Stimulated activated CD8-positive, alpha-beta memory T cell treated with anti-CD3 and anti-CD28 coated beads, Interleukin-7, amount 100 ng/mL, for 1 hour (primary cell): ENCODE measurements at regions not wholly inside any gene's neighbourhood (a gene's known extent, or its start where the extent isn't known, plus 50 kb on each side); places are given as distances from the start of the nearest gene placed in this dataset.
A peak's percentile ranks its signal among the peaks of the same experiment; 100 is the strongest.
"Not testable (repeated sequence)": the region's sequence is repeated elsewhere in the genome, so short reads cannot be mapped to it uniquely, and the experiment has no call there.

Experiments used
- DNase-seq, 2 donors: peaks; one replicate each; pipeline ENCODE4 v3.0.0-alpha.2; 2020; ENCODE audit warnings: low read depth in 2 of 2

- no peak for DNase-seq
Observed at GRCh38 chr2:64795024-64795592, 141.4 kb upstream of the SERTAD2 start.

GRCh38 chr2:64796926-64797325 is 143.2 kb upstream of the SERTAD2 start:
- DNase-seq = no peak

- no peak for DNase-seq
Observed at GRCh38 chr2:64797881-64798575, 144.3 kb upstream of the SERTAD2 start.

- no peak for DNase-seq
Observed at GRCh38 chr2:64799592-64800252, 146.0 kb upstream of the SERTAD2 start.

GRCh38 chr2:64803776-64804175 is 150.1 kb upstream of the SERTAD2 start:
- DNase-seq = no peak

- DNase-seq = no peak
Observed at GRCh38 chr2:64804651-64805050, 150.9 kb upstream of the SERTAD2 start.

GRCh38 chr2:64807417-64807816 is 153.7 kb upstream of the SERTAD2 start:
- no peak for DNase-seq

- DNase-seq = no peak
Observed at GRCh38 chr2:64808092-64808491, 154.4 kb upstream of the SERTAD2 start.

GRCh38 chr2:64808754-64809153 is 155.0 kb upstream of the SERTAD2 start:
- no peak for DNase-seq

GRCh38 chr2:64809216-64809615 is 155.5 kb upstream of the SERTAD2 start:
- no peak for DNase-seq

- DNase-seq = no peak
Observed at GRCh38 chr2:64812285-64812684, 158.6 kb upstream of the SERTAD2 start.

GRCh38 chr2:64814007-64814406 is 160.3 kb upstream of the SERTAD2 start:
- no peak for DNase-seq

GRCh38 chr2:64816526-64816925 is 162.8 kb upstream of the SERTAD2 start:
- DNase-seq = not testable (repeated sequence)

- DNase-seq = no peak
Observed at GRCh38 chr2:64817453-64817852, 163.7 kb upstream of the SERTAD2 start.

- DNase-seq = no peak
Observed at GRCh38 chr2:64818664-64819060, 164.9 kb upstream of the SERTAD2 start.

- no peak for DNase-seq
Observed at GRCh38 chr2:64819361-64819760, 165.6 kb upstream of the SERTAD2 start.

- DNase-seq = peak in 1 of 2 donors; percentile 4
Observed at GRCh38 chr2:64819774-64820688, 166.3 kb upstream of the SERTAD2 start.

GRCh38 chr2:64820901-64821300 is 167.2 kb upstream of the SERTAD2 start:
- no peak for DNase-seq

- no peak for DNase-seq
Observed at GRCh38 chr2:64823794-64824193, 165.4 kb upstream of the SLC1A4 start.

- no peak for DNase-seq
Observed at GRCh38 chr2:64825831-64826491, 163.2 kb upstream of the SLC1A4 start.

GRCh38 chr2:64826703-64827102 is 162.5 kb upstream of the SLC1A4 start:
- no peak for DNase-seq

GRCh38 chr2:64828261-64828660 is 160.9 kb upstream of the SLC1A4 start:
- DNase-seq = no peak
